A549 (cell line): ENCODE measurements at regions not wholly inside any gene's neighbourhood (a gene's known extent, or its start where the extent isn't known, plus 50 kb on each side); places are given as distances from the start of the nearest gene placed in this dataset.

Experiments used
- ATAC-seq, 2 experiments: fragments of 200-7000 bp in 1 of 2; fragments of >200 bp in 1 of 2; cut with Nextera tagmentation in 1 of 2; cut with Tn5 transposase in 1 of 2; 3 replicates each; pipeline versions ENCODE4 v1.8.0 to v1.9.1; 2018 to 2020; ENCODE audit warnings: mild to moderate bottlenecking in 1 of 2, moderate library complexity in 1 of 2
- CTCF ChIA-PET: fragments of 300-600 bp; sonication (Branson Sonifier 250); formaldehyde crosslinking; extraction: SDS; loops from one replicate; lab custom pipeline; 2021; ENCODE audit warnings: antibody characterized with exemption, inconsistent platforms; lab: Yijun Ruan, JAX
- POLR2A ChIA-PET: fragments of 350-600 bp; formaldehyde crosslinking; extraction: SDS; loops from one replicate; lab custom pipeline; 2021; ENCODE audit warnings: antibody characterized with exemption, inconsistent platforms; lab: Yijun Ruan, JAX
- DNase-seq, 2 experiments: peaks; one replicate each; pipeline versions ENCODE4 v3.0.0 to v3.0.0-alpha.2; 2011 to 2016; ENCODE audit warnings: low read depth in 1 of 2, low spot score in 1 of 2
- FAIRE-seq: peaks from 2 replicates; lab custom pipeline; 2011; peaks lifted over from hg19 to GRCh38; lab: Jason Lieb, UNC
- H3K27ac ChIP-seq, 2 experiments: fragments of >200 bp; sonication (Bioruptor Twin); formaldehyde crosslinking; 3 replicates each; pipeline ENCODE4 v1.5.1; 2016 to 2017
- H3K4me1 ChIP-seq: fragments of >200 bp; sonication (Bioruptor Twin); formaldehyde crosslinking; 3 replicates; pipeline ENCODE4 v1.6.1; 2016
- H3K4me2 ChIP-seq: fragments of >200 bp; sonication (Bioruptor Twin); formaldehyde crosslinking; 3 replicates; pipeline ENCODE4 v1.6.1; 2016
- H3K4me3 ChIP-seq: fragments of >200 bp; sonication (Bioruptor Twin); formaldehyde crosslinking; 3 replicates; pipeline ENCODE4 v1.5.1; 2016
- H3K9me3 ChIP-seq: fragments of >200 bp; sonication (Bioruptor Twin); formaldehyde crosslinking; 3 replicates; pipeline ENCODE4 v1.6.1; 2016
- ATOH8 ChIP-seq: fragments of 250-450 bp; sonication (Bioruptor Pico); IDR thresholded peaks from 2 replicates; pipeline ENCODE4 v1.5.0; 2020; ENCODE audit warnings: low read depth, mild to moderate bottlenecking, moderate library complexity
- BCL3 ChIP-seq: fragments of >200 bp; sonication (Bioruptor Twin); formaldehyde crosslinking; IDR thresholded peaks from 3 replicates; pipeline ENCODE4 v1.6.1; 2016
- CBX2 ChIP-seq: fragments of 200-600 bp; sonication (generic); IDR thresholded peaks from 2 replicates; pipeline ENCODE4 v1.6.1; 2016; ENCODE audit warnings: low read depth, mild to moderate bottlenecking, borderline replicate concordance
- CBX8 ChIP-seq: fragments of 200-600 bp; sonication (generic); IDR thresholded peaks from 2 replicates; pipeline ENCODE4 v1.6.1; 2016
- CHD2 ChIP-seq: fragments of 150-350 bp; IDR thresholded peaks from 2 replicates; pipeline ENCODE4 v1.6.1; 2014; ENCODE audit warnings: low read length; ENCODE audit not compliant: partially characterized antibody
- EHF ChIP-seq: fragments of 250-450 bp; sonication (Bioruptor Pico); IDR thresholded peaks from 2 replicates; pipeline ENCODE4 v1.5.0; 2020; ENCODE audit warnings: mild to moderate bottlenecking
- EP300 ChIP-seq, 2 experiments: fragments of >200 bp; sonication (Bioruptor Twin); formaldehyde crosslinking; IDR thresholded peaks; 2 replicates in 1 of 2; 3 replicates in 1 of 2; pipeline ENCODE4 v1.6.1; 2016 to 2017
- FOXS1 ChIP-seq: fragments of 250-450 bp; sonication (Bioruptor Pico); IDR thresholded peaks from 2 replicates; pipeline ENCODE4 v1.5.0; 2020; ENCODE audit warnings: mild to moderate bottlenecking, moderate library complexity
- GATA3 ChIP-seq: IDR thresholded peaks from 2 replicates; pipeline ENCODE4 v1.6.1; 2012; ENCODE audit warnings: borderline replicate concordance
- HDAC2 ChIP-seq: fragments of 200-600 bp; sonication (generic); IDR thresholded peaks from 2 replicates; pipeline ENCODE4 v1.6.1; 2016
- HOXB13 ChIP-seq: fragments of 250-450 bp; sonication (Bioruptor Pico); IDR thresholded peaks from 2 replicates; pipeline ENCODE4 v1.5.0; 2020; ENCODE audit warnings: low read depth, mild to moderate bottlenecking, moderate library complexity
- JUNB ChIP-seq: fragments of >200 bp; sonication (Bioruptor Twin); formaldehyde crosslinking; IDR thresholded peaks from 2 replicates; pipeline ENCODE4 v1.6.1; 2016
- NFE2L2 ChIP-seq: fragments of 150-350 bp; conservative IDR thresholded peaks from 2 replicates; pipeline ENCODE4 v1.6.1; 2014; ENCODE audit warnings: low read length
- POLR2AphosphoS2 ChIP-seq: conservative IDR thresholded peaks from 2 replicates; pipeline ENCODE4 v1.6.1; 2012; ENCODE audit warnings: low read length, improper control_type of control experiment, inconsistent platforms
- RARB ChIP-seq: fragments of 250-450 bp; sonication (Bioruptor Pico); IDR thresholded peaks from 2 replicates; pipeline ENCODE4 v1.8.0; 2021; ENCODE audit warnings: mild to moderate bottlenecking, moderate library complexity
- RNF2 ChIP-seq: fragments of 200-600 bp; sonication (generic); IDR thresholded peaks from 2 replicates; pipeline ENCODE4 v1.6.1; 2016; ENCODE audit warnings: low read depth, mild to moderate bottlenecking, antibody characterized with exemption, moderate library complexity, borderline replicate concordance
- TFCP2L1 ChIP-seq: fragments of 250-450 bp; sonication (Bioruptor Pico); IDR thresholded peaks from 2 replicates; pipeline ENCODE4 v1.5.0; 2021; ENCODE audit warnings: mild to moderate bottlenecking
- USF2 ChIP-seq: fragments of 450-650 bp; IDR thresholded peaks from 2 replicates; pipeline ENCODE4 v1.6.1; 2014; ENCODE audit warnings: antibody characterized with exemption
- ZC3H11A ChIP-seq: fragments of 450-650 bp; IDR thresholded peaks from 2 replicates; pipeline ENCODE4 v1.6.1; 2014; ENCODE audit warnings: antibody characterized with exemption, mild to moderate bottlenecking
- ZFP36 ChIP-seq: fragments of 450-650 bp; IDR thresholded peaks from 2 replicates; pipeline ENCODE4 v1.6.1; 2014; ENCODE audit warnings: borderline replicate concordance; ENCODE audit not compliant: partially characterized antibody
- ZNF302 ChIP-seq: fragments of 250-450 bp; sonication (Bioruptor Pico); IDR thresholded peaks from 2 replicates; pipeline ENCODE4 v1.9.0; 2021; ENCODE audit warnings: inconsistent platforms, mild to moderate bottlenecking, moderate library complexity
- WGBS: methylation state at CpG from one replicate; pipeline ENCODE4 v1.1.6; 2017; ENCODE audit errors: missing lambda C conversion rate; 5-methylcytosine and 5-hydroxymethylcytosine counted together
- TF ChIP-seq, protein P1 (sequence below): fragments of 150-350 bp; IDR thresholded peaks from 2 replicates; pipeline ENCODE4 v1.6.1; 2014; ENCODE audit warnings: low read depth, mild to moderate bottlenecking, low read length
- TF ChIP-seq, protein P2 (sequence below): IDR thresholded peaks from 2 replicates; pipeline ENCODE4 v1.6.1; 2012

- whole genome bisulfite sequencing = 91% methylated on average over 6 of the region's 6 CpGs
- H3K27ac ChIP-seq = no peak overlapping the region
- no peak for DNase-seq
- CTCF ChIA-PET = interaction anchor here (0.7 kb wide), 1 partner anchor 361 kb away, joined by 3 read pairs; no protein-coding TSS in a partner anchor
- TF ChIP-seq EHF (CRISPR knock-in tag) (no peak), POLR2AphosphoS2 (no peak), USF2 (no peak), ATOH8 (CRISPR knock-in tag) (no peak), FOXS1 (no peak), EP300 (IDR thresholded peaks at IDR 0.05) (no peak), NFE2L2 (no peak), CBX2 (no peak), HOXB13 (no peak)
- TF ChIP-seq, protein P1, sequence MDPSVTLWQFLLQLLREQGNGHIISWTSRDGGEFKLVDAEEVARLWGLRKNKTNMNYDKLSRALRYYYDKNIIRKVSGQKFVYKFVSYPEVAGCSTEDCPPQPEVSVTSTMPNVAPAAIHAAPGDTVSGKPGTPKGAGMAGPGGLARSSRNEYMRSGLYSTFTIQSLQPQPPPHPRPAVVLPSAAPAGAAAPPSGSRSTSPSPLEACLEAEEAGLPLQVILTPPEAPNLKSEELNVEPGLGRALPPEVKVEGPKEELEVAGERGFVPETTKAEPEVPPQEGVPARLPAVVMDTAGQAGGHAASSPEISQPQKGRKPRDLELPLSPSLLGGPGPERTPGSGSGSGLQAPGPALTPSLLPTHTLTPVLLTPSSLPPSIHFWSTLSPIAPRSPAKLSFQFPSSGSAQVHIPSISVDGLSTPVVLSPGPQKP = no peak
- TF ChIP-seq, all 56 proteins: peak for 0
- POLR2A ChIA-PET = no interaction called here
- H3K4me2 ChIP-seq = no peak overlapping the region
- ATAC-seq (no peak), FAIRE-seq (no peak)
- no peaks in the 10 kb centered on the region for H3K4me1 ChIP-seq
- H3K4me3 ChIP-seq = no peak overlapping the region
- H3K9me3 ChIP-seq = peaks cover 16% of the 10 kb centered on the region
These were observed 190.4 kb upstream of the IER5L start for GRCh38 chr9:129368444-129368978.

DNA sequence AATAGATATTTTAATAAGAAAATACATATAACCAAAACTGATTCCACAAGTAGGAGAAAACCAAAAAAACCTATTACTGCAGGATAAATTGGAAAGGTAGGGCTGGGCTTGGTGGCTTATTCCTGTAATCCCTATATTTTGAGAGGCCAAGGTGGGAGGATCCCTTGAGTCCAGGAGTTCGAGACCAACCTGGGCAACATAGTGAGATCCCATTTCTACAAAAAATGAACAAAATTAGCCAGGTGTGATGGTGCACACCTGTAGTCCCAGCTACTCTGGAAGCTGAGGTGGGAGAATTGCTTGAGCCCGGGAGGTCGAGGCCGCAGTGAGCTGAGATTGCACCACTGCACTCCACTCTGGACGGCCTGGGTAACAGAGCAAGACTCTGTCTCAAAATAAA lies 189.2 kb upstream of the IER5L start:
- no peak overlapping the region for H3K4me2 ChIP-seq
- H3K4me3 ChIP-seq = no peak overlapping the region
- 94% methylated on average over 5 of the region's 5 CpGs for WGBS
- H3K9me3 ChIP-seq = peaks cover 16% of the 10 kb centered on the region
- H3K4me1 ChIP-seq = peaks cover 8% of the 10 kb centered on the region
- no peak for FAIRE-seq
- TF ChIP-seq TFCP2L1 (no peak), RARB (CRISPR knock-in tag) (no peak), CHD2 (no peak), CBX8 (no peak), ZC3H11A (no peak), ATOH8 (CRISPR knock-in tag) (no peak), JUNB (no peak)
- H3K27ac ChIP-seq = no peak overlapping the region
- POLR2A ChIA-PET = no interaction called here
- CTCF ChIA-PET = interaction anchor here (0.9 to 1.3 kb wide), 2 partner anchors 8 to 9 kb away, joined by 3 to 4 read pairs; no protein-coding TSS in a partner anchor
- no peak for ATAC-seq
- no peak for DNase-seq

- POLR2A ChIA-PET = no interaction called here
- TF ChIP-seq, protein P2, sequence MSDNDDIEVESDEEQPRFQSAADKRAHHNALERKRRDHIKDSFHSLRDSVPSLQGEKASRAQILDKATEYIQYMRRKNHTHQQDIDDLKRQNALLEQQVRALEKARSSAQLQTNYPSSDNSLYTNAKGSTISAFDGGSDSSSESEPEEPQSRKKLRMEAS = no peak
- TF ChIP-seq ZNF302 (CRISPR knock-in tag) (no peak), RNF2 (no peak), GATA3 (no peak), CBX8 (no peak), BCL3 (no peak), HOXB13 (no peak), USF2 (no peak), CHD2 (no peak), HDAC2 (no peak), ZFP36 (no peak)
- TF ChIP-seq, protein P1 = no peak
- FAIRE-seq = no peak
- peaks cover 8% of the 10 kb centered on the region for H3K9me3 ChIP-seq
- peak overlapping the region in 1 of 2 experiments; percentile 56; a peak in 2 of 6 replicates for H3K27ac ChIP-seq
- no peak overlapping the region for H3K4me3 ChIP-seq
- H3K4me2 ChIP-seq = no peak overlapping the region
- ATAC-seq = no peak
- WGBS = 46% methylated on average over 5 of the region's 5 CpGs
- peaks cover 14% of the 10 kb centered on the region for H3K4me1 ChIP-seq
- no peak for DNase-seq
- CTCF ChIA-PET = interaction anchor here (0.5 kb wide), 1 partner anchor 18 kb away, joined by 3 read pairs; no protein-coding TSS in a partner anchor
These were observed 187.1 kb upstream of the IER5L start for GRCh38 chr9:129365196-129365595.
